HG03108 (cell line): ENCODE measurements at regions not wholly inside any gene's neighbourhood (a gene's known extent, or its start where the extent isn't known, plus 50 kb on each side); places are given as distances from the start of the nearest gene placed in this dataset.

Experiments used
- ATAC-seq: cut with Tn5 transposase; IDR thresholded peaks from one replicate; pipeline ENCODE4 v1.9.1; 2021; ENCODE audit warnings: moderate library complexity; ENCODE audit not compliant: unreplicated experiment

- ATAC-seq = no peak
Measured at GRCh38 chr6:62672989-62673388, 387.0 kb upstream of the KHDRBS2 start.

- ATAC-seq = no peak
Measured at GRCh38 chr6:62670490-62671223, 384.6 kb upstream of the KHDRBS2 start.

- no peak for ATAC-seq
Measured at GRCh38 chr6:62669831-62670230, 383.8 kb upstream of the KHDRBS2 start.

DNA sequence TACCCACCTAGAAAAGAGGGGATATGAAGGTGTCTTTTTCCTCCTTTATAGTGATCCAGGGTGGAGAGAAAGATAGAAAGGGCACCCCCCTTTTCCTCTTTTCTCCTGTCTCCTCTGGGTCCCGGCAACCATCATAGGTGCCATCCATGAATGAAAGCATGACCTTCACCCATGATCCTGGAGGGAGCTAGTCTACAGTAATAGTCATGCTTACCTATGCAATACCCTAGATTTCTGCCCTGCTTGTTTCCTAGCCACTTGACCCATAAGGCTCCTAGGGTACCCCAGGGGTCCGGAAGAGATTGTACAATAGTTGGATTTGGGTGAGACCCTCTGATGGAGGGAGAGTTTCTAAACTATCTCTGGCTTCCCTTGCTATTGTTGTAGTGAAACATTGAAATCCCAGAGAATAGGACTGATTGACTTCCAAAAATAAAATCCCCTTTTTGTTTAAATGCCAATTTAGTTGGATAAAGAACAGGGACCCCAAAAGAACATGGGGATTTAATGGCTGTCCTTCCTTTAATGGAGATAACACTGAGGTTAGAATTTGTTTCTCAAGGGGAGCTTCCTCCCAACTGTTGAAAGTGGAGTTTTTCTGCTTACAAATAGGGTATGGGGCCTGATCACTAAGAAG, 366.8 kb upstream of the KHDRBS2 start:
- ATAC-seq = no peak

DNA sequence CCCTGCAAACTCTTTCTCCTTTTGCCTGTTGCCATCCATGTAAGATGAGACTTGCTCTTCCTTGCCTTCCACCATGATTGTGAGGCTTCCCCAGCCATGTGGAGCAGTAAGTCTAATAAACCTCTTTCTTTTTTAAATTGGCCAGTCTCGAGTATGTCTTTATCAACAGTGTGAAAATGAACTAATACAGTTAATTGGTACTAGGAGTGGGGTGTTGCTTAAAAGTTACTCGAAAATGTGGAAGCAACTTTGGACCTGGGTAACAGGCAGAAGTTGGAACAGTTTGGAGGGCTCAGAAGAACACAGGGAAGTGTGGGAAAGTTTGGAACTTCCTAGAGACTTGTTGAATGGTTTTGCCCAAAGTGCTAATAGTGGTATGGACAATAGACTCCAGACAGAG, 359.2 kb upstream of the KHDRBS2 start:
- ATAC-seq = no peak

DNA sequence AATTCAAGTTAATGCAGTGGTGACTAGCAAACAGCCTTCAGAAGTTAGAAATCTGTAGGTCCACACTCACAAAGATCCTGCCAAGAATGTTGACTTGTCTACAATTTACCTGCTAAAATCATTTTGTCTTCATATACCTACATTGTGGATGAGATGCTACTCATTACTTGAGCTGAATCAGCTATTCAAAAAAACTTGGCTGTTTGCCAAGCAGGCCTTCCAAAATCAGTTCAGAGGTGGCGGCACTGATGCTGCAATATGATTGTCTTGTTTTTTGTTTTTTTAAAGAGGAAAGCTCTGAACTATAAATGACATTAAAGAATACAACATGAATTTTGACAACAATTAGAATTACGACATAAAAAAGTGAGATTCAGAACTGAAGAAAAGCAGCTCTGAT, 354.7 kb upstream of the KHDRBS2 start:
- ATAC-seq = no peak

GRCh38 chr6:62626661-62627060, 340.6 kb upstream of the KHDRBS2 start:
- ATAC-seq = no peak

- no peak for ATAC-seq
Measured at GRCh38 chr6:62623846-62624532, 338.0 kb upstream of the KHDRBS2 start.

- no peak for ATAC-seq
Measured at GRCh38 chr6:62615366-62616015, 329.5 kb upstream of the KHDRBS2 start.

DNA sequence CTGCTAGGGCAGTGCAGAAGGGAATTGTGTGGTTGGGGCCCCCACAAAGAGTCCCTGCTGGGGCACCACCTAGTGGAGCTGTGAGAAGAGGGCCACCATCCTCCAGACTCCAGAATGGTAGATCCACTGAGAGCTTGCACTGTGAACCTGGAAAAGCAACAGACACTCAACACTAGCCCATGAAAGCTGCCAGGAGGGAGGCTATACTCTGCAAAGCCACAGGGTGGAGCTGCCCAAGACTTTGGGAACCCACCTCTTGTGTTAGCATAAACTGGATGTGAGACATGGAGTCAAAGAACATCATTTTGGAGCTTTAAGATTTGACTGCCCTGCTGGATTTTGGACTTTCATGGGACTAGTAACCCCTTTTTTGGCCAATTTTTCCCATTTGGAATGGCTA, 328.4 kb upstream of the KHDRBS2 start:
- ATAC-seq = no peak

GRCh38 chr6:62613928-62614327, 327.9 kb upstream of the KHDRBS2 start:
- ATAC-seq = no peak

- no peak for ATAC-seq
Measured at GRCh38 chr6:62612471-62612870, 326.4 kb upstream of the KHDRBS2 start.

GRCh38 chr6:62570372-62570771, 284.3 kb upstream of the KHDRBS2 start:
- no peak for ATAC-seq

DNA sequence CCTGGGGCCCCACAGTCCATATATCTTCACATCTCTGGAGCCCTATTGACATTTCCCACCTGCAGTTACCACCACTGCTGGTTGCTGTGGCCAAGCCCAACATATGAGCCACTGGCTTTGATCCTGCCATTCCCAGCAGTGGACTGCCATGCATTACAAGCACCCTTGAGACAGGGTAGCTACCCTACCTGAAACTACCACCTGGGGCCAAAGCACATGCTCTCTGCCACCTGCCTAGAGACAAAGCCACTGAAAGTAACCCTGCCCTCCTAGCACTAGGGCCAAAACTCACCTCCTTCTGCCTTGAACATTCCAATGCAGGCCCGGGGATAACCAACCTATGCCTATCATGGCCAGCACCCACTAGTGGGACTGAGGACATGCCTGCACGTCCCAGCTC, 255.5 kb upstream of the KHDRBS2 start:
- no peak for ATAC-seq

DNA sequence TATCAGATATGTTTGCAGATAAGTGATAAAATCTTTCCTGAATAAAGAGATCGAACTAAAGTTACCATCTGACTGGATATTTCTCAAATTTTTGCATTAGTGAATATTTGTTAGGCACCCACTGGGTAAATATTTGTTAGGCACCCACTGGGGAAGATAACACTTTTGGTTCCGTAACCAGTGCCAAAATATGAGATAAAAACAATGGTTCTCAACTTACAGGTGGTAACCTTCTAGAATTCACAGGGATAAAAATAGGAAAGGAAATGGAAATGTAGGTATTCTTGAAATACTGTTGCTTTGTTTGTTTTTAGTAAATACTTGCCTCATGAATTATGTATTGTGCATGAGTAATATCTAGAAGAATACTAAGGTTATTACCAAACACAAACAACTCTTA, 245.0 kb upstream of the KHDRBS2 start:
- ATAC-seq = no peak

DNA sequence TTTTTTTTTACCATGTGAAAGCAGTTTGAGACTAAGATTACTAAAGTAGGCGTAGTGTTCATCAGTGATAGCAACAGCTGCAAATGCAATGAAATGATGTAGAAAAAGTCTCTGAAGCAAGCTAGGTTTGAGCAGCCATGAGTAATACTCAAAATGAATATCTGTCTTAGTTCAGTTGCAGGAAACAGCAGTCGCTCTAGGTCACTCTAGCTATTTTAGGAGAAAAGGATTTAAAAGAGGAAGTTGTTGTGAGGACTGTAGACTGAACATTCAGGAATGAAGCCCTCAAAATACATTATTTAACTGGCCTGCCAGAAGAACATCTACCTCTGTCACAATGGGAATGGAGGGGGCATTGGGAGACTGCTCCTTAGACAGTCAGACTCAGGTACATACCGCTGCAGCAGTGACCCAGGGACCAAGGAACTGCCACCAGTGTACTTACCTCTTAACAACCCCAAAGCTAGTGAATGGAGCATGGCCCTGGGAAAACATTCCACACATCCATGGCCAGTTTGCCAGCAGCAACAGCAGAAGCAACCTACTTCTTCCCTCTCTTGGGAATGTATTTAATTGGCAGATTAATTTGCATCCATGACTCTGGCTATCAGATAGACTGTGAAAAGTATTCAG, 243.0 kb upstream of the KHDRBS2 start:
- no peak for ATAC-seq

- no peak for ATAC-seq
Measured at GRCh38 chr6:62523630-62524029, 237.6 kb upstream of the KHDRBS2 start.

DNA sequence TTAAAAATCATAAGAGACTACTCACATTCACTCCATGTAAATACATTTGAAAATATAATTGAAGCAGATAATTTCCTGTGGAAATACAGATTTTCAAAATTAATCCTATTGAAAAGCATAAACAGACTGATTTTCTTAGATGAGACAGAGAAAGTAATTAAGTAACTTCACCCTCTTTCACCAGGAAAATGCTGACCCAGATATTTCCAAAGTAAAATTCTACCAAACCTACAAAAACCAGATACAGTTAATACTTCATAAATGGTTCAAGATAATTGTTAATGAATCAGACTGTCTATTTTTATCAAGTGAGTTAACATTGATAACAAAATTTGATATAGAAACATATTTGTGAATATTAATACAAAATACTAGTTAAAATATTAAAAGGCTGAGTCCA, 233.5 kb upstream of the KHDRBS2 start:
- ATAC-seq = no peak

- ATAC-seq = no peak
Measured at GRCh38 chr6:62516291-62517141, 230.5 kb upstream of the KHDRBS2 start.

DNA sequence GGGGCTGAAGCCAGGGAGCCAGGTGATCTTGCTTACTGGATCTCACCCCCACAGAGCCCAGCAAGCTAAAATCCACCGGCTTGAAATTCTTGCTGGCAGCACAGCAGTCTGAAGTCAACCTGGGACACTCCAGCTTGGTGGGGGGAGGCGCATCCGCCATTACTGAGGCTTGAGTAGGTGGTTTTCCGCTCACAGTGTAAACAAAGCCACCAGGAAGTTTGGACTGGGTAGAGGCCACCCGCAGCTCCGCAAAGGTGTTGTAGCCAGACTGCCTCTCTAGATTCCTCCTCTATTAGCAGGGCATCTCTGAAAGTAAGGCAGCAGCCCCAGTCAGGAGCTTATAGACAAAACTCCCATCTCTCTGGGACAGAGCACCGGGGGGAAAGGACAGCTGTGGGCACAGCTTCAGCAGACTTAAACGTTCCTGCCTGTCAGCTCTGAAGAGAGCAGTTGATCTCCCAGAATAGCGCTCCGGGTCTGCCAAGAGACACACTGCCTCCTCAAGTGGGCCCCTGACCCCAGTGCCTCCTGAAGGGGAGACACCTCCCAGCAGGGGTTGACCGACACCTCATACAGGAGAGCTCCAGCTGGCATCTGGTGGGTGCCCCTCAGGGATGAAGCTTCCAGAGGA, 206.3 kb upstream of the KHDRBS2 start:
- no peak for ATAC-seq
